HepG2 (cell line): ENCODE measurements at regions not wholly inside any gene's neighbourhood (a gene's known extent, or its start where the extent isn't known, plus 50 kb on each side); places are given as distances from the start of the nearest gene placed in this dataset.

Source experiments
- ATAC-seq: fragments of 200-7000 bp; cut with Tn5 transposase; 3 replicates; pipeline ENCODE4 v1.9.1; 2020; ENCODE audit warnings: mild to moderate bottlenecking, moderate library complexity
- BruUV-seq: library from RNA; stranded (reverse); fragments of 400-500 nt; replicated peaks from 2 replicates; lab custom pipeline; 2021; lab: Mats Ljungman, UMichigan
- CTCF ChIA-PET: fragments of 300-600 bp; formaldehyde crosslinking; extraction: SDS; loops from one replicate; lab custom pipeline; 2021; ENCODE audit warnings: low total read pairs, inconsistent platforms, low intra/inter-chr PET ratio; lab: Yijun Ruan, JAX
- POLR2A ChIA-PET: fragments of 350-600 bp; sonication (Branson Sonifier 250); formaldehyde crosslinking; loops from one replicate; lab custom pipeline; 2020; ENCODE audit warnings: antibody characterized with exemption, inconsistent platforms; lab: Yijun Ruan, JAX
- DNase-seq: peaks from one replicate; pipeline ENCODE4 v3.0.0-alpha.2; 2015; ENCODE audit warnings: low spot score
- FAIRE-seq: peaks from 3 replicates; lab custom pipeline; 2011; peaks lifted over from hg19 to GRCh38; lab: Jason Lieb, UNC
- H2AFZ ChIP-seq: one replicate; pipeline ENCODE4 v1.6.1; 2011; ENCODE audit warnings: low read length, inconsistent platforms
- H3K27ac ChIP-seq: fragments of 300-600 bp; 3 replicates; pipeline ENCODE4 v1.8.0; 2011; ENCODE audit warnings: mixed run types, mild to moderate bottlenecking, mixed read lengths, low read length, inconsistent platforms; ENCODE audit not compliant: insufficient read depth; ENCODE audit errors: extremely low read length
- H3K27me3 ChIP-seq, 2 experiments: fragments of 200-600 bp in 1 of 2; 2 replicates in 1 of 2; 3 replicates in 1 of 2; pipeline versions ENCODE4 v1.6.0 to v1.8.0; 2011; ENCODE audit warnings: low read length in 2 of 2, mild to moderate bottlenecking in 2 of 2, moderate library complexity in 2 of 2, inconsistent platforms in 1 of 2; ENCODE audit not compliant: insufficient read depth in 2 of 2, control insufficient read depth in 1 of 2
- H3K36me3 ChIP-seq, 2 experiments: fragments of 200-600 bp in 1 of 2; replicated peaks in 1 of 2; 2 replicates in 1 of 2; 3 replicates in 1 of 2; pipeline versions ENCODE4 v1.5.1 to v1.8.0; 2011; ENCODE audit warnings: low read length in 2 of 2, inconsistent platforms in 1 of 2; ENCODE audit not compliant: insufficient read depth in 2 of 2, control insufficient read depth in 1 of 2
- H3K4me1 ChIP-seq: 2 replicates; pipeline ENCODE4 v1.5.1; 2012; ENCODE audit warnings: low read length, inconsistent platforms; ENCODE audit not compliant: insufficient read depth
- H3K4me2 ChIP-seq: 2 replicates; pipeline ENCODE4 v1.6.0; 2011; ENCODE audit warnings: low read depth, low read length, inconsistent platforms
- H3K4me3 ChIP-seq, 3 experiments: fragments of 200-600 bp in 1 of 3; sonication (generic), shearing (Covaris generic) in 1 of 3; replicated peaks in 1 of 3; 2 replicates each; pipeline ENCODE4 v1.5.1; 2011 to 2016; ENCODE audit warnings: low read length in 3 of 3, inconsistent platforms in 2 of 3, low read depth in 2 of 3, mild to moderate bottlenecking in 2 of 3, control low read depth in 1 of 3, mixed read lengths in 1 of 3; ENCODE audit not compliant: insufficient read depth in 1 of 3
- H3K79me2 ChIP-seq: one replicate; pipeline ENCODE4 v1.6.1; 2011; ENCODE audit warnings: low read length, inconsistent platforms; ENCODE audit not compliant: insufficient read depth
- H3K9ac ChIP-seq: 2 replicates; pipeline ENCODE4 v1.6.0; 2011; ENCODE audit warnings: mild to moderate bottlenecking, low read depth, low read length, inconsistent platforms; ENCODE audit not compliant: insufficient read depth
- H3K9me3 ChIP-seq: 2 replicates; pipeline ENCODE4 v1.5.1; 2012; ENCODE audit warnings: mild to moderate bottlenecking, low read length
- H4K20me1 ChIP-seq: 2 replicates; pipeline ENCODE4 v1.6.0; 2011; ENCODE audit warnings: inconsistent platforms, mild to moderate bottlenecking, low read length, moderate library complexity; ENCODE audit not compliant: insufficient read depth
- CEBPZ ChIP-seq: IDR thresholded peaks from 2 replicates; pipeline ENCODE4 v1.6.1; 2012; ENCODE audit warnings: low read length, improper control_type of control experiment
- ETV5 ChIP-seq: IDR thresholded peaks from 2 replicates; pipeline ENCODE4 v1.6.1; 2018; ENCODE audit warnings: missing biosample characterization, missing genetic modification reagents, inconsistent platforms, borderline replicate concordance
- FOXK1 ChIP-seq: sonication (generic); formaldehyde crosslinking; IDR thresholded peaks from 2 replicates; pipeline ENCODE4 v1.4.0; 2020; ENCODE audit warnings: low read depth, missing genetic modification reagents, borderline replicate concordance
- HOXA5 ChIP-seq: sonication (generic); formaldehyde crosslinking; IDR thresholded peaks from 2 replicates; pipeline ENCODE4 v1.4.0; 2020; ENCODE audit warnings: missing genetic modification reagents
- ISX ChIP-seq: sonication (generic); formaldehyde crosslinking; conservative IDR thresholded peaks from 2 replicates; pipeline ENCODE4 v1.5.0; 2020; ENCODE audit warnings: missing genetic modification reagents
- KAT8 ChIP-seq: IDR thresholded peaks from 2 replicates; pipeline ENCODE4 v1.6.1; 2016; ENCODE audit warnings: missing genetic modification reagents, missing compliant biosample characterization
- MAF1 ChIP-seq: sonication (generic); formaldehyde crosslinking; IDR thresholded peaks from 2 replicates; pipeline ENCODE4 v1.5.0; 2020; ENCODE audit warnings: missing genetic modification reagents, borderline replicate concordance
- NFATC3 ChIP-seq: sonication (generic); formaldehyde crosslinking; IDR thresholded peaks from 2 replicates; pipeline ENCODE4 v1.5.1; 2020; ENCODE audit warnings: mild to moderate bottlenecking, missing genetic modification reagents
- PTBP1 ChIP-seq: fragments of 200-400 bp; formaldehyde crosslinking; IDR thresholded peaks from 2 replicates; pipeline ENCODE4 v1.6.1; 2018; ENCODE audit warnings: low read length, low read depth; ENCODE audit not compliant: poor library complexity, severe bottlenecking
- RARA ChIP-seq: IDR thresholded peaks from 2 replicates; pipeline ENCODE4 v1.6.1; 2016; ENCODE audit warnings: missing genetic modification reagents, missing compliant biosample characterization
- SATB2 ChIP-seq: sonication (generic); formaldehyde crosslinking; IDR thresholded peaks from 2 replicates; pipeline ENCODE4 v1.5.0; 2020; ENCODE audit warnings: missing genetic modification reagents
- ZBTB7B ChIP-seq: sonication (generic); formaldehyde crosslinking; IDR thresholded peaks from 2 replicates; pipeline ENCODE4 v1.4.0; 2020; ENCODE audit warnings: missing genetic modification reagents
- ZFP37 ChIP-seq: sonication (generic); formaldehyde crosslinking; IDR thresholded peaks from 2 replicates; pipeline ENCODE4 v1.4.0; 2020; ENCODE audit warnings: missing genetic modification reagents, borderline replicate concordance
- ZNF124 ChIP-seq: sonication (generic); formaldehyde crosslinking; IDR thresholded peaks from 2 replicates; pipeline ENCODE4 v1.4.0; 2020; ENCODE audit warnings: missing genetic modification reagents
- ZNF496 ChIP-seq: sonication (generic); formaldehyde crosslinking; IDR thresholded peaks from 2 replicates; pipeline ENCODE4 v1.8.1; 2023; ENCODE audit warnings: mild to moderate bottlenecking, moderate library complexity, missing genetic modification reagents; ENCODE audit not compliant: insufficient replicate concordance
- ZNF557 ChIP-seq: sonication (generic); formaldehyde crosslinking; IDR thresholded peaks from 2 replicates; pipeline ENCODE4 v1.4.0; 2020; ENCODE audit warnings: missing genetic modification reagents
- ZNF644 ChIP-seq: IDR thresholded peaks from 2 replicates; pipeline ENCODE4 v1.6.1; 2016; ENCODE audit warnings: low read depth
- ZNF678 ChIP-seq: sonication (generic); formaldehyde crosslinking; IDR thresholded peaks from 2 replicates; pipeline ENCODE4 v1.4.0; 2020; ENCODE audit warnings: mild to moderate bottlenecking, missing genetic modification reagents
- ZNF768 ChIP-seq: sonication (generic); formaldehyde crosslinking; IDR thresholded peaks from 2 replicates; pipeline ENCODE4 v1.4.0; 2020; ENCODE audit warnings: missing genetic modification reagents
- WGBS: methylation state at CpG from one replicate; pipeline ENCODE4 v1.1.6; 2017; ENCODE audit warnings: low lambda C conversion rate; 5-methylcytosine and 5-hydroxymethylcytosine counted together
- in situ Hi-C: cut with HindIII; loops from 2 replicates; pipeline ENCODE4 v1.10.0; 2017; ENCODE audit warnings: low pct_unique_long_range_greater_than_20kb; ENCODE audit not compliant: extremely low pct_ligation_motif_present
- intact Hi-C: fragments of 100-400 bp; cut with micrococcal nuclease; formaldehyde crosslinking; loops from one replicate; pipeline ENCODE4 v1.10.0; 2022; ENCODE audit not compliant: unreplicated experiment

- POLR2A ChIA-PET, result no interaction called here
- no peak overlapping the region for H3K9ac ChIP-seq
- FAIRE-seq (no peak), DNase-seq (no peak), ATAC-seq (no peak)
- no peak overlapping the region for H3K27ac ChIP-seq
- H3K79me2 ChIP-seq, result no peaks in the 10 kb centered on the region
- H3K27me3 ChIP-seq, result peaks cover 0 to 3% of the 10 kb centered on the region in 2 experiments; a peak in 3 of 5 replicates
- H4K20me1 ChIP-seq, result no peaks in the 10 kb centered on the region
- no peaks in the 10 kb centered on the region for H3K4me1 ChIP-seq
- CTCF ChIA-PET, result no interaction called here
- BruUV-seq, result no TSS peak
- H3K36me3 ChIP-seq, result no peaks in the 10 kb centered on the region
- H3K4me3 ChIP-seq, result no peak overlapping the region
- no peak overlapping the region for H3K4me2 ChIP-seq
- TF ChIP-seq ZNF496 (no peak), CEBPZ (no peak), ZNF768 (CRISPR knock-in tag) (no peak)
- no peak overlapping the region for H2AFZ ChIP-seq
- in situ Hi-C loops, result no loop called here
- intact Hi-C loops, result no loop called here
- 29% methylated on average over 1 of the region's 1 CpG for WGBS
- H3K9me3 ChIP-seq, result no peaks in the 10 kb centered on the region
Measured at GRCh38 chr2:126952216-126952615, 53.5 kb downstream of the TEX51 start.

GRCh38 chr2:126953483-126953882 lies 54.8 kb downstream of the TEX51 start:
- intact Hi-C loops, result no loop called here
- CTCF ChIA-PET, result no interaction called here
- H3K36me3 ChIP-seq, result no peaks in the 10 kb centered on the region
- no peak for ATAC-seq
- H3K4me2 ChIP-seq, result no peak overlapping the region
- POLR2A ChIA-PET, result no interaction called here
- no peaks in the 10 kb centered on the region for H3K9me3 ChIP-seq
- H3K27ac ChIP-seq, result no peak overlapping the region
- no peak overlapping the region for H2AFZ ChIP-seq
- BruUV-seq, result no TSS peak
- 13% methylated on average over 2 of the region's 2 CpGs for WGBS
- no peak for DNase-seq
- H3K27me3 ChIP-seq, result peaks cover 0 to 3% of the 10 kb centered on the region in 2 experiments; a peak in 3 of 5 replicates
- no peaks in the 10 kb centered on the region for H3K79me2 ChIP-seq
- no peaks in the 10 kb centered on the region for H4K20me1 ChIP-seq
- no peaks in the 10 kb centered on the region for H3K4me1 ChIP-seq
- H3K9ac ChIP-seq, result no peak overlapping the region
- H3K4me3 ChIP-seq, result no peak overlapping the region
- FAIRE-seq, result no peak
- in situ Hi-C loops, result no loop called here
- TF ChIP-seq FOXK1 (CRISPR knock-in tag) (no peak), ZFP37 (CRISPR knock-in tag) (no peak), NFATC3 (no peak), MAF1 (CRISPR knock-in tag) (no peak), KAT8 (CRISPR knock-in tag) (no peak), ZNF124 (CRISPR knock-in tag) (no peak), ETV5 (CRISPR knock-in tag) (no peak), ZBTB7B (CRISPR knock-in tag) (no peak), PTBP1 (no peak), ISX (CRISPR knock-in tag) (no peak), ZNF678 (no peak), SATB2 (no peak), ZNF557 (no peak), RARA (CRISPR knock-in tag) (no peak), HOXA5 (CRISPR knock-in tag) (no peak), ZNF644 (CRISPR knock-in tag) (no peak)
